Hepatocyte (in vitro differentiated cells): ENCODE measurements at regions not wholly inside any gene's neighbourhood (a gene's known extent, or its start where the extent isn't known, plus 50 kb on each side); places are given as distances from the start of the nearest gene placed in this dataset.

Experiments
- CTCF ChIP-seq: fragments of 200-600 bp; sonication (generic); IDR thresholded peaks from 2 replicates; pipeline ENCODE4 v1.5.1; 2016; ENCODE audit warnings: antibody characterized with exemption, mild to moderate bottlenecking; ENCODE audit not compliant: poor library complexity
- EZH2 ChIP-seq: fragments of 200-600 bp; sonication (generic); IDR thresholded peaks from 2 replicates; pipeline ENCODE4 v1.6.1; 2016; ENCODE audit warnings: antibody characterized with exemption, mild to moderate bottlenecking, borderline replicate concordance

GRCh38 chr6:120606743-120607142 lies 727.5 kb downstream of the TBC1D32 start:
- TF ChIP-seq CTCF (no peak), EZH2 (no peak)
